Neutrophil (primary cell): ENCODE measurements at regions not wholly inside any gene's neighbourhood (a gene's known extent, or its start where the extent isn't known, plus 50 kb on each side); places are given as distances from the start of the nearest gene placed in this dataset.

Experiments
- H3K27ac ChIP-seq: fragments of 200-600 bp; sonication (generic); 2 replicates; pipeline ENCODE4 v1.5.1; 2016; ENCODE audit warnings: mild to moderate bottlenecking, moderate library complexity
- H3K27me3 ChIP-seq: fragments of 200-600 bp; sonication (generic); 2 replicates; pipeline ENCODE4 v1.6.0; 2016; ENCODE audit warnings: mild to moderate bottlenecking
- H3K36me3 ChIP-seq: fragments of 200-600 bp; sonication (generic); 2 replicates; pipeline ENCODE4 v1.5.1; 2017
- H3K4me1 ChIP-seq, 2 experiments: fragments of 200-600 bp in 1 of 2; sonication (generic) in 1 of 2; 1 replicate in 1 of 2; 2 replicates in 1 of 2; pipeline versions ENCODE4 v1.5.1 to v1.6.1; 2013 to 2016; ENCODE audit warnings: low read depth in 1 of 2, low read length in 1 of 2, mild to moderate bottlenecking in 1 of 2, moderate library complexity in 1 of 2; ENCODE audit not compliant: control insufficient read depth in 1 of 2, insufficient read depth in 1 of 2
- H3K4me3 ChIP-seq, 2 experiments: fragments of 200-600 bp in 1 of 2; sonication (generic) in 1 of 2; 1 replicate in 1 of 2; 2 replicates in 1 of 2; pipeline ENCODE4 v1.5.1; 2013 to 2016; ENCODE audit warnings: low read depth in 1 of 2, low read length in 1 of 2, mild to moderate bottlenecking in 1 of 2, moderate library complexity in 1 of 2
- H3K9me3 ChIP-seq: fragments of 200-600 bp; sonication (generic); 2 replicates; pipeline ENCODE4 v1.5.1; 2016
- CTCF ChIP-seq: fragments of 200-600 bp; sonication (generic); IDR thresholded peaks from 2 replicates; pipeline ENCODE4 v1.5.1; 2016; ENCODE audit warnings: antibody characterized with exemption

GRCh38 chr4:81874661-81875515, 403.2 kb upstream of the RASGEF1B start:
- no peak overlapping the region for H3K4me3 ChIP-seq
- no peaks in the 10 kb centered on the region for H3K9me3 ChIP-seq
- H3K4me1 ChIP-seq: no peaks in the 10 kb centered on the region
- no peak overlapping the region for H3K27ac ChIP-seq
- no peaks in the 10 kb centered on the region for H3K36me3 ChIP-seq
- H3K27me3 ChIP-seq: no peaks in the 10 kb centered on the region
- TF ChIP-seq CTCF: no peak

- no peak for TF ChIP-seq CTCF
- H3K27me3 ChIP-seq: no peaks in the 10 kb centered on the region
- no peaks in the 10 kb centered on the region for H3K4me1 ChIP-seq
- no peak overlapping the region for H3K4me3 ChIP-seq
- no peak overlapping the region for H3K27ac ChIP-seq
- no peaks in the 10 kb centered on the region for H3K36me3 ChIP-seq
- H3K9me3 ChIP-seq: no peaks in the 10 kb centered on the region
Observed at GRCh38 chr4:81870275-81870674, 398.6 kb upstream of the RASGEF1B start.

DNA sequence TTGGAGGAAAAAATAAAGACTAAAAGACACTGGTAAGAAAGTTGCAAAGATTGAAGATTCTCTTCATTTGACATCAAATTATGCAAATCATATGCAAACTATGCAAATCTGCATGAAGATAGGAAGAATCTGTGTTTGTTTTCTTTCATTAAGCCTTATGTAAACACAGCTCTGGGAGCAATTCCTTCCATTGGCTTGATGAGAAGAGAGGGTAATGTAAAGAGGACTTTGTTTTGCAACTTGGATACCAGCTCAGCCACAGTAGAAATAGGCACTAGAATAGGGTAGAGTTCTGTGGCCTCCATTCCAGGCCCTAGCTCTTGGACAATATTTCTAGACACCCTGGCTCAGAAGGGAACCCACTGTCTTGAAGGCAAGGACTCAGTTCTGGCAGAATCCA, 388.4 kb upstream of the RASGEF1B start:
- no peaks in the 10 kb centered on the region for H3K4me1 ChIP-seq
- no peak overlapping the region for H3K4me3 ChIP-seq
- no peaks in the 10 kb centered on the region for H3K36me3 ChIP-seq
- TF ChIP-seq CTCF: no peak
- H3K27ac ChIP-seq: no peak overlapping the region
- H3K27me3 ChIP-seq: no peaks in the 10 kb centered on the region
- H3K9me3 ChIP-seq: no peaks in the 10 kb centered on the region

DNA sequence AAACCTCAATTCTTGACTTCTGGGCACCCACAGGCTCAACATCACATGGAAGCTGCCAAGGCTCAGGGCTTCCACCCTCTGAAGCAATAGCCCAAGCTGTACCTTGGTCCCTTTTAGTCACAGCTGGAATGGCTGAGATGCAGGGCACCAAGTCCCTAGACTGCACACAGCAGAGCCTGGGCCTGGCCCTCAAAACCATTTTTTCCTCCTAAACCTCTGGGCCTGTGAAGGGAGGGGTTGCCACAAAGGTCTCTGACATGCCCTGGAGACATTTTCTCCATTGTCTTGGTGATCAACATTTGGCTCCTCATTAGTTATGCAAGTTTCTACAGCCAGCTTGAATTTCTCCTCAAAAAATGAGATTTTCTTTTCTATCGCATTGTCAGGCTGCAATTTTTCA, 382.7 kb upstream of the RASGEF1B start:
- Histone ChIP-seq H3K36me3 (no peaks in the 10 kb centered on the region), H3K27me3 (no peaks in the 10 kb centered on the region)
- TF ChIP-seq CTCF: no peak

DNA sequence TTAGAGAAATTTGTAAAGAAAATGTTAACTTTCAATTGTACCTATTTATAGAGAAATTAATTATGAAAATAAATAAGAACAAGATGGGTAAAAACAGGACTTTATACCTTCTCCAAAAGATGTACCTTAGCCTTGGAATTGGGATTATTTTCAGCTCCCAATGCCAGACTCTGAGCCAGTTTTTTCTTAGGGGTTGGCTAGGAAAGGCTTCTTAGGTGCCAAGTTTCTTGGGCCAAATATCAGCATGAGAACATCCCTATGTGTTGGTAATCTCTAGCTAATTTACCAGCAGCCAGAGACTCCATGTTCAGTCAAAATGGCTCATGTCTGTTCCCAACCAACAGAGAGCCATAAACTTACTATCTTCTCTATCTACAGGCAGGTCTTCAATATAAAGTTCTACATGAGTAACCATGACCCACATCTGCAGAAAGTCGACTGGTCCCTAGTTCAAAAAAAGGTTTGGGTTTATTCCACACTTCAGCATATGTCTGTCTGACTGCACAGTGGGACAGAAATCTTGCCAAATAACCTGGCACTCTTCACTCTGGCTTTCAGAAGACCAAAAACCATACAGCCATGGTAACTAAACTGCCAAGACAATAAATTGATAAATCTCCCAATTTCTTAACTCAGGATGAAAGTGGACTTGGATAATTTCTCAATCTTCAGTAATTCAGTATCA, 380.5 kb upstream of the RASGEF1B start:
- H3K4me3 ChIP-seq: no peak overlapping the region
- H3K27me3 ChIP-seq: no peaks in the 10 kb centered on the region
- TF ChIP-seq CTCF: no peak
- no peaks in the 10 kb centered on the region for H3K36me3 ChIP-seq
- H3K27ac ChIP-seq: no peak overlapping the region
- H3K4me1 ChIP-seq: no peaks in the 10 kb centered on the region
- no peaks in the 10 kb centered on the region for H3K9me3 ChIP-seq

More for the DNA sequence above, 382.7 kb upstream of the RASGEF1B start:
- Histone ChIP-seq H3K4me3 (no peak overlapping the region), H3K27ac (no peak overlapping the region), H3K9me3 (no peaks in the 10 kb centered on the region), H3K4me1 (no peaks in the 10 kb centered on the region)
